Omental fat pad (tissue), 3 donors: ENCODE measurements at regions not wholly inside any gene's neighbourhood (a gene's known extent, or its start where the extent isn't known, plus 50 kb on each side); places are given as distances from the start of the nearest gene placed in this dataset.
"Not testable (repeated sequence)": the region's sequence is repeated elsewhere in the genome, so short reads cannot be mapped to it uniquely, and the experiment has no call there.

Experiments
- ATAC-seq: fragments of 150-250 bp; one replicate; pipeline ENCODE4 v1.9.1; 2016; ENCODE audit warnings: mild to moderate bottlenecking, moderate library complexity; ENCODE audit not compliant: low FRiP score
- DNase-seq: peaks from one replicate; pipeline ENCODE4 v3.0.0-alpha.2; 2019; ENCODE audit warnings: low spot score
- TF ChIP-seq, protein P1 (sequence below), 3 donors: fragments of 450-650 bp; IDR thresholded peaks; one replicate each; pipeline ENCODE4 v1.5.1; 2016 to 2017; ENCODE audit warnings: antibody characterized with exemption in 3 of 3, mild to moderate bottlenecking in 3 of 3, moderate library complexity in 2 of 3

DNA sequence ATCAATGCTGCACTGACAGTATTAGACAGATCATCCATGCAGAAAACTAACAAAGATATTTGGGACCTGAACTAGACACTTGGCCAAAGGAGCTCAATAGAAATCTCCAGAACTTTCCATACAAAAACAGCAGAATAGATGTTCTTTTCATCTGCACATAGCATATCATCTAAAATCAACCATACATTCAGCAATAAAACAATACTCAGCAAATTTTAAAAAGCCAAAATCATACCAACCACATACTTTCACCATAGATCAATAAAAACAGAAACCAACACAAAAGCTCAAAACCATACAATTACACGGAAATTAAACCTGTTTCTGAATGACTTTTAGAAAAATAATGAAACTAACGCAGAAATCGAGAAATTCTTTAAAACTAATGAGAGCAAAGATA lies 592.6 kb downstream of the SLITRK5 start:
- no peak for ATAC-seq
- DNase-seq: no peak
- TF ChIP-seq, protein P1, sequence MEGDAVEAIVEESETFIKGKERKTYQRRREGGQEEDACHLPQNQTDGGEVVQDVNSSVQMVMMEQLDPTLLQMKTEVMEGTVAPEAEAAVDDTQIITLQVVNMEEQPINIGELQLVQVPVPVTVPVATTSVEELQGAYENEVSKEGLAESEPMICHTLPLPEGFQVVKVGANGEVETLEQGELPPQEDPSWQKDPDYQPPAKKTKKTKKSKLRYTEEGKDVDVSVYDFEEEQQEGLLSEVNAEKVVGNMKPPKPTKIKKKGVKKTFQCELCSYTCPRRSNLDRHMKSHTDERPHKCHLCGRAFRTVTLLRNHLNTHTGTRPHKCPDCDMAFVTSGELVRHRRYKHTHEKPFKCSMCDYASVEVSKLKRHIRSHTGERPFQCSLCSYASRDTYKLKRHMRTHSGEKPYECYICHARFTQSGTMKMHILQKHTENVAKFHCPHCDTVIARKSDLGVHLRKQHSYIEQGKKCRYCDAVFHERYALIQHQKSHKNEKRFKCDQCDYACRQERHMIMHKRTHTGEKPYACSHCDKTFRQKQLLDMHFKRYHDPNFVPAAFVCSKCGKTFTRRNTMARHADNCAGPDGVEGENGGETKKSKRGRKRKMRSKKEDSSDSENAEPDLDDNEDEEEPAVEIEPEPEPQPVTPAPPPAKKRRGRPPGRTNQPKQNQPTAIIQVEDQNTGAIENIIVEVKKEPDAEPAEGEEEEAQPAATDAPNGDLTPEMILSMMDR (IDR thresholded peaks at IDR 0.05): no peak

DNA sequence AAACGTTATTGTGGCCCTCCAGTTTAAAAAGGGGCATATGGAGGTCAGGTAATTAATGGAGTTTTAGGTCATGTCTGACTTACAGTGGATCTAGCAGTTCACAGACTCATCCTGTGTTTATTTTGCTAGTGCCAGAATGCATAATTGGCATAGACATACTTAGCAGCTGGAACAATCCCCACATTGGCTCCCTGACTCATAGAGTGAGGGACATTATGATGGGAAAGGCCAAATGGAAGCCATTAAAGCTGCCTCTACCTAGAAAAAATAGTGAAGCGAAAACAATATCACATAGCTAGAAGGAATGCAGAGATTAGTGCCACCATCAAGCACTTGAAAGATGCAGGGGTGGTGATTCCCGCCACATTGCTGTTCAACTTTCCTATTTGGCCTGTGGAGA lies 610.7 kb downstream of the SLITRK5 start:
- TF ChIP-seq, protein P1 (IDR thresholded peaks at IDR 0.05): no peak
- ATAC-seq (no peak), DNase-seq (no peak)

DNA sequence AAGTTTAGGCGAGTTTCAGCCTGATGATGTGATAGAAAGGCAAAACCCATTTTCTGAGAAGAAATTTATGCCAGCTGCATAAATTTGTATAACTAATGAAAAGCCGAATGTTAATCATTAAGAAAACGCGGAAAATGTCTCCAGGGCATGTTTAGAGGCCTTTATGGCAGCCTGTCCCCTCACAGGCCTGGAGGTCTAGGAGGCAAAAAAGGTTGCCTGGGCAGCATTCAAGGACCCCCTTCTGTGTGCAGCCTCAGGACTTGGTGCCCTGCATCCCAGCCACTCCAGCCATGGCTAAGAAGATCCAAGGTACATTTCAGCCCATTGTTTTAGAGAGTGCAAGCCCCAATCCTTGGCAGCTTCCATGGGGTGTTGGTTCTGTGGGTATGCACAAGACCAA lies 614.2 kb downstream of the SLITRK5 start:
- TF ChIP-seq, protein P1 (IDR thresholded peaks at IDR 0.05): no peak
- ATAC-seq (no peak), DNase-seq (no peak)

DNA sequence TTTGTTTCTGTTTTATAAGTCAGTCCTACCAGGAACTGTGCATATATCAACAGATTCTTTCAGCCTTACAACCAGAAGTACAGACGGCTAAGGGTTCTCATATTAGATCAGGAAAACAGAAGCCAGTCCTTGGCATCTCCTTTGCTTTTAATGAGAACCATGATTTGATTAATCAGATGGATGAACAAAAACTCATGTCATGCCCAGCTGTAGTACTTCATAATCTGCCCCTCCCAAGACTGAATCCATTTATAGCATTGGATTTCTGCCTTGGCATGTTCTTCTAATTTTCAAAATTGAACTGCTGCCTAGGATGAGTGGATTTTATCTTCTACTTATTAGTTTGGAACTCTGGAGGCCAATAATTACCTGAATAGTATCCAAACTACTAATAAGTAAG lies 617.2 kb downstream of the SLITRK5 start:
- ATAC-seq (no peak), DNase-seq (no peak)
- TF ChIP-seq, protein P1 (IDR thresholded peaks at IDR 0.05): no peak

DNA sequence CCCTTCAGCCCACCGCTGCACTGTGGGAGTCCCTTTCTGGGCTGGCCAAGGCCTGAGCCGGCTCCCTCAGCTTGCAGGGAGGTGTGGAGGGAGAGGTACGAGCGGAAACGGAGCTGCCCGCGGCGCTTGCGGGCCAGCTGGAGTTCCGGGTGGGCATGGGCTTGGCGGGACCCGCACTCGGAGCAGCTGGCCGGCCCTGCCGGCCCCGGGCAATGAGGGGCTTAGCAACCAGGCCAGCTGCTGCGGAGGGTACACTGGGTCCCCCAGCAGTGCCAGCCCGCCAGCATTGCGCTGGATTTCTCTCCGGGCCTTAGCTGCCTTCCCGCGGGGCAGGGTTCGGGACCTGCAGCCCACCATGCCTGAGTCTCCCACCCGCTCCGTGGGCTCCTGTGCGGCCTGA lies 620.6 kb downstream of the SLITRK5 start:
- not testable (repeated sequence) for ATAC-seq, DNase-seq

DNA sequence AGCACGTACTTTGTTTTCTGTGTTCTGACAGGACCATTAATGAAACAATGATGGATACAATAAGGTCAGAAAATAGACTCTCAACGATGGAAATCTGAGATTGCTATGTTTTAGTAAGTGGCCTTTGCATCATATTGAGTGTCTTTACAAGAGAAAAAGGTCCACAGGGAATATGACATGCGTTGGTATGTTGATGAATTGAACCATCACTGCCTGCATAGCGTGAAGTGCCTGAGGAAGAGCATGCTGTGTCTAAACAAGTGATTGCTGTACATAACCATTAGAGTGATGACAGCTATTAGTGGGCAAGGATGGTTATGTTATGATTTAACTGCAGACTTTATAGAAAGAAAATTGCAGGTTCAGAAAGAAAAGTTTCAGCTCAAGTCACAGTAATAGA lies 623.2 kb downstream of the SLITRK5 start:
- TF ChIP-seq, protein P1 (IDR thresholded peaks at IDR 0.05): no peak
- ATAC-seq (no peak), DNase-seq (no peak)

DNA sequence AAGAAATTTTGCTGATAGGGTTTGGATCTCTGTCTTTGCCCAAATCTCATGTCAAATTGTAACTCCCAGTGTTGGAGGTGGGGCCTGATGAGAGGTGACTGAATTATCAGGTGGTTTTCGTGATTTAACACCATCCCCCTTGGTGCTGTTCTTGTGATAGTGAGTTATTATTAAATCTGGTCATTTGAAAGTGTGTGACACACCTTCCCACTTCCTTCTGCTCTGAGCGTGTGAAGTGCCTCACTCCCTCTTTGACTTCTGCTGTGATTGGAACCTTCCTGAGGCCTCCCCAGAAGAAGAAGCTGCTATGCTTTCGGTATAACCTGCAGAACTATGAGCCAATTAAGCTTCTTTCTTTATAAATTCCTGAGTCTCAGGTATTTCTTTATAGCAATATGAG lies 632.0 kb downstream of the SLITRK5 start:
- TF ChIP-seq, protein P1 (IDR thresholded peaks at IDR 0.05): no peak
- ATAC-seq (no peak), DNase-seq (no peak)

DNA sequence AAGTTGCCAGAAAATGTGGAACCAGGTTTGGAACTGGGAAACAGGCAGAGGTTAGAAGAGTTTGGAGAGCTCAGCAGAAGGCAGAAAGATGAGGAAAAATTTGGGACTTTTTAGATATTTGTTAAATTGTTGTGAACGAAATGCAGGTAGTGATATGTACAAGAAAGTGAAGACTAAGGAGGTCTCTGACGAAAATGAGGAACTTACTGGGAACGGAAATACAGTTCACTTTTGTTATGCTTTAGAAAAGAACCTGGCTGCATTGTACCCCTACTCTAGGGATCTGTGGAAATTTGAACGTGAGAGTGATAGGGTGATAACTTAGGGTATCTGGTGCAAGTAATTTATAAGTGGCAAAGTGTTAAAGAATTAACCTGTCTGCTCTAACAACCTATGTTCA lies 632.4 kb downstream of the SLITRK5 start:
- DNase-seq (no peak), ATAC-seq (no peak)
- TF ChIP-seq, protein P1 (IDR thresholded peaks at IDR 0.05): no peak
